HCT116 (cell line): ENCODE measurements at regions not wholly inside any gene's neighbourhood (a gene's known extent, or its start where the extent isn't known, plus 50 kb on each side); places are given as distances from the start of the nearest gene placed in this dataset.

Source experiments
- CEBPB ChIP-seq: IDR thresholded peaks from 2 replicates; pipeline ENCODE4 v1.6.1; 2012; ENCODE audit warnings: low read depth
- EZH2 ChIP-seq: fragments of 200-600 bp; sonication (generic); IDR thresholded peaks from 2 replicates; pipeline ENCODE4 v1.6.1; 2017; ENCODE audit warnings: antibody characterized with exemption, mixed run types
- EZH2phosphoT487 ChIP-seq: fragments of 200-600 bp; IDR thresholded peaks from 2 replicates; pipeline ENCODE4 v1.6.1; 2018; ENCODE audit warnings: antibody characterized with exemption, borderline replicate concordance
- POLR2A ChIP-seq: IDR thresholded peaks from 2 replicates; pipeline ENCODE4 v1.7.0; 2011; ENCODE audit warnings: borderline replicate concordance; ENCODE audit not compliant: insufficient read depth, insufficient read length; ENCODE audit errors: extremely low read depth
- POLR2AphosphoS5 ChIP-seq: IDR thresholded peaks from 2 replicates; pipeline ENCODE4 v1.6.1; 2011; ENCODE audit warnings: mild to moderate bottlenecking, low read depth, low read length, moderate library complexity
- TCF7L2 ChIP-seq: IDR thresholded peaks from 2 replicates; pipeline ENCODE4 v1.7.0; 2011; ENCODE audit warnings: borderline replicate concordance, inconsistent platforms; ENCODE audit not compliant: insufficient read depth, insufficient read length; ENCODE audit errors: extremely low read depth
- YY1 ChIP-seq: IDR thresholded peaks from 2 replicates; pipeline ENCODE4 v1.6.1; 2011; ENCODE audit warnings: low read length, low read depth, moderate library complexity, mild to moderate bottlenecking; ENCODE audit not compliant: insufficient replicate concordance; ENCODE audit errors: extremely low read depth
- TF ChIP-seq, protein P1 (sequence below): IDR thresholded peaks from 2 replicates; pipeline ENCODE4 v1.6.1; 2012
- TF ChIP-seq, protein P2 (sequence below), 3 experiments: fragments of 200-600 bp in 1 of 3; sonication (generic) in 1 of 3; IDR thresholded peaks in 2 of 3; conservative IDR thresholded peaks in 1 of 3; 2 replicates each; pipeline ENCODE4 v1.5.1; 2012 to 2017; ENCODE audit warnings: low read depth in 2 of 3, low read length in 2 of 3, antibody characterized with exemption in 1 of 3, borderline replicate concordance in 1 of 3, control low read depth in 1 of 3, mild to moderate bottlenecking in 1 of 3, mixed read lengths in 1 of 3, mixed run types in 1 of 3, moderate library complexity in 1 of 3; ENCODE audit not compliant: insufficient read depth in 1 of 3

DNA sequence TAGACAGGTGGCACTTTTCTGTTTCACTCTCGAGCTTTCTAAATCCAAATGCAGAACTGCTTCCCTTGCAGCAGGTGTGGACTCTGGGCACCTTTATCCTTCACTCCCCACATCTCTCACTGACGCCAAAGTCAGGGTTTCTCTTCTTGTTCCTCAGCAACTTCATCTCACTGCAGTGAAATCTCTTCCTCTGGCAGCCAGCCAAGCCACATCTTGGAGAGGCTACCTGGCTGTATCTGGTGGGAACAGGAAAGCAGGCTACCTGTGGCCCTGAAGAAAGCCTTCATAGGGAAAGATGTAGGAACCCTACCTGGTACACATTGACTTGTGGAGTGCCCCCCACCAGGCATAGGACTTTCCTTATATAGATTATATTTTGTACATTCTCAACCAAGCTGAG lies 159.1 kb downstream of the UTP18 start:
- TF ChIP-seq POLR2A: no peak
- TF ChIP-seq, protein P1, sequence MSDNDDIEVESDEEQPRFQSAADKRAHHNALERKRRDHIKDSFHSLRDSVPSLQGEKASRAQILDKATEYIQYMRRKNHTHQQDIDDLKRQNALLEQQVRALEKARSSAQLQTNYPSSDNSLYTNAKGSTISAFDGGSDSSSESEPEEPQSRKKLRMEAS: no peak
- TF ChIP-seq POLR2AphosphoS5: no peak
- TF ChIP-seq, protein P2, sequence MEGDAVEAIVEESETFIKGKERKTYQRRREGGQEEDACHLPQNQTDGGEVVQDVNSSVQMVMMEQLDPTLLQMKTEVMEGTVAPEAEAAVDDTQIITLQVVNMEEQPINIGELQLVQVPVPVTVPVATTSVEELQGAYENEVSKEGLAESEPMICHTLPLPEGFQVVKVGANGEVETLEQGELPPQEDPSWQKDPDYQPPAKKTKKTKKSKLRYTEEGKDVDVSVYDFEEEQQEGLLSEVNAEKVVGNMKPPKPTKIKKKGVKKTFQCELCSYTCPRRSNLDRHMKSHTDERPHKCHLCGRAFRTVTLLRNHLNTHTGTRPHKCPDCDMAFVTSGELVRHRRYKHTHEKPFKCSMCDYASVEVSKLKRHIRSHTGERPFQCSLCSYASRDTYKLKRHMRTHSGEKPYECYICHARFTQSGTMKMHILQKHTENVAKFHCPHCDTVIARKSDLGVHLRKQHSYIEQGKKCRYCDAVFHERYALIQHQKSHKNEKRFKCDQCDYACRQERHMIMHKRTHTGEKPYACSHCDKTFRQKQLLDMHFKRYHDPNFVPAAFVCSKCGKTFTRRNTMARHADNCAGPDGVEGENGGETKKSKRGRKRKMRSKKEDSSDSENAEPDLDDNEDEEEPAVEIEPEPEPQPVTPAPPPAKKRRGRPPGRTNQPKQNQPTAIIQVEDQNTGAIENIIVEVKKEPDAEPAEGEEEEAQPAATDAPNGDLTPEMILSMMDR (IDR thresholded peaks at IDR 0.05 in 2 of 3, conservative IDR thresholded peaks at IDR 0.05 in 1 of 3; ENCODE audit: borderline replicate concordance in 1 of 3, insufficient read depth in 1 of 3, low read depth in 2 of 3, low read length in 2 of 3): no peak
- no peak for TF ChIP-seq TCF7L2
- no peak for TF ChIP-seq CEBPB
- no peak for TF ChIP-seq EZH2phosphoT487
- TF ChIP-seq YY1: no peak
- TF ChIP-seq EZH2: no peak
